T follicular helper cell (primary cell): ENCODE measurements at regions not wholly inside any gene's neighbourhood (a gene's known extent, or its start where the extent isn't known, plus 50 kb on each side); places are given as distances from the start of the nearest gene placed in this dataset.

Experiments used
- DNase-seq: peaks from one replicate; pipeline ENCODE4 v3.0.0-alpha.2; 2020; ENCODE audit warnings: low read depth

- DNase-seq: no peak
Observed at GRCh38 chr7:25815711-25816110, 336.3 kb upstream of the NFE2L3 start.

- no peak for DNase-seq
Observed at GRCh38 chr7:25820432-25821040, 331.5 kb upstream of the NFE2L3 start.

GRCh38 chr7:25821225-25821624 is 330.8 kb upstream of the NFE2L3 start:
- DNase-seq: no peak

- no peak for DNase-seq
Observed at GRCh38 chr7:25822823-25823222, 329.2 kb upstream of the NFE2L3 start.

GRCh38 chr7:25823571-25823970 is 328.4 kb upstream of the NFE2L3 start:
- DNase-seq: no peak

GRCh38 chr7:25828468-25828867 is 323.5 kb upstream of the NFE2L3 start:
- no peak for DNase-seq

GRCh38 chr7:25829663-25830062 is 322.3 kb upstream of the NFE2L3 start:
- DNase-seq: no peak

GRCh38 chr7:25830215-25830614 is 321.8 kb upstream of the NFE2L3 start:
- DNase-seq: no peak

GRCh38 chr7:25831062-25831691 is 320.8 kb upstream of the NFE2L3 start:
- no peak for DNase-seq

- no peak for DNase-seq
Observed at GRCh38 chr7:25831831-25832411, 320.1 kb upstream of the NFE2L3 start.

- no peak for DNase-seq
Observed at GRCh38 chr7:25832456-25832855, 319.5 kb upstream of the NFE2L3 start.

GRCh38 chr7:25832929-25833328 is 319.1 kb upstream of the NFE2L3 start:
- DNase-seq: no peak

GRCh38 chr7:25834050-25834449 is 317.9 kb upstream of the NFE2L3 start:
- no peak for DNase-seq

- DNase-seq: no peak
Observed at GRCh38 chr7:25835197-25835596, 316.8 kb upstream of the NFE2L3 start.

- DNase-seq: no peak
Observed at GRCh38 chr7:25839084-25839769, 312.8 kb upstream of the NFE2L3 start.

- DNase-seq: no peak
Observed at GRCh38 chr7:25840209-25840792, 311.7 kb upstream of the NFE2L3 start.

- DNase-seq: no peak
Observed at GRCh38 chr7:25841575-25841974, 310.4 kb upstream of the NFE2L3 start.

GRCh38 chr7:25842201-25842733 is 309.7 kb upstream of the NFE2L3 start:
- DNase-seq: no peak

- no peak for DNase-seq
Observed at GRCh38 chr7:25843467-25843866, 308.5 kb upstream of the NFE2L3 start.

GRCh38 chr7:25844102-25844870 is 307.7 kb upstream of the NFE2L3 start:
- DNase-seq: no peak

- no peak for DNase-seq
Observed at GRCh38 chr7:25845464-25845863, 306.5 kb upstream of the NFE2L3 start.

GRCh38 chr7:25846722-25847121 is 305.3 kb upstream of the NFE2L3 start:
- no peak for DNase-seq
